ENCODE measurements at regions not wholly inside any gene's neighbourhood (a gene's known extent, or its start where the extent isn't known, plus 50 kb on each side); places are given as distances from the start of the nearest gene placed in this dataset.

GRCh38 chr2:156046900-156047299 lies 285.6 kb downstream of the NR4A2 start:
- no peak for TF ChIP-seq POLR2A (IDR thresholded peaks at IDR 0.05; ENCODE audit: low read depth, low read length)
- no peak for TF ChIP-seq CTCF (conservative IDR thresholded peaks at IDR 0.05; ENCODE audit: low read depth, low read length)
- TF ChIP-seq FOS (IDR thresholded peaks at IDR 0.05; ENCODE audit: low read depth, low read length) = no peak
- no peak for TF ChIP-seq NFE2L2 (IDR thresholded peaks at IDR 0.05; ENCODE audit: low read depth, low read length)

All from IMR-90 (cell line).